ENCODE measurements at regions not wholly inside any gene's neighbourhood (a gene's known extent, or its start where the extent isn't known, plus 50 kb on each side); places are given as distances from the start of the nearest gene placed in this dataset.
A peak's percentile ranks its signal among the peaks of the same experiment; 100 is the strongest.

DNA sequence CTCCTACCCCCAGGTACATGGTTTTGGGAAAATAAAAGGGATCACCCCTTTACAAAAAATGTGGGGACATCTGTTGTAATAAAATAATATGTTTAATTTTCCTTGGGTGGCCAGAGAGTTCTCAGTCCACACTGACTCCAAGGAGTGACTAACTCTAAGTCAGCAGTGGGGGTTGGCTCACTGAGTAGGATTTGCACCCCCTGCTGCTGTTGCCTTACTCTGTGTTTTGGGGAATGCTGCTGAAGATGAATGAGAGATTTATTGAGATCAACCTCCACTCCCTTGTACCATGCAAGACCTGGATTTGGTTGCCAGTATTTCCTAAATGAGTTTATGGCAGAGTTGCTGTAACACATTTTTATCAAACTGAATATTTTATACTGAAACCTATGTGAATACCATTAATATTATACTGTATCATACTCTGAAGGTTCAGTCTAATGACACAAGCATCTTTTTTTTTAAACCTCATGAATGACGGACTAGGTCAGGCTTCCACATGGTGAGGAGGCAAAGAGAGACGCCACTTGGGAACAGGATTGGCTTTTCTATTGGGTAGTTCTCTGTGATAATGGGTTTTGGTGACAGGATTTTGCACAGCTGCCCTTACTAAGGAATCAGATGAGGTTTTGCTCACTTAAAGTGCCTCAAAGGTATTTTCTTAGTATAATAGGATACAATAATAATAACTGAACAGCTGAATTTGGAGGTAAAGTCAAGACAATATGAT lies 121.3 kb upstream of the OSMR start:
- TF ChIP-seq CTCF (conservative IDR thresholded peaks at IDR 0.05; ENCODE audit: low read depth, low read length): peak; percentile 8
- no peak for DNase-seq (ENCODE audit: low read depth)
- no peak overlapping the region for H3K4me3 ChIP-seq (ENCODE audit: low read depth, low read length)

DNA sequence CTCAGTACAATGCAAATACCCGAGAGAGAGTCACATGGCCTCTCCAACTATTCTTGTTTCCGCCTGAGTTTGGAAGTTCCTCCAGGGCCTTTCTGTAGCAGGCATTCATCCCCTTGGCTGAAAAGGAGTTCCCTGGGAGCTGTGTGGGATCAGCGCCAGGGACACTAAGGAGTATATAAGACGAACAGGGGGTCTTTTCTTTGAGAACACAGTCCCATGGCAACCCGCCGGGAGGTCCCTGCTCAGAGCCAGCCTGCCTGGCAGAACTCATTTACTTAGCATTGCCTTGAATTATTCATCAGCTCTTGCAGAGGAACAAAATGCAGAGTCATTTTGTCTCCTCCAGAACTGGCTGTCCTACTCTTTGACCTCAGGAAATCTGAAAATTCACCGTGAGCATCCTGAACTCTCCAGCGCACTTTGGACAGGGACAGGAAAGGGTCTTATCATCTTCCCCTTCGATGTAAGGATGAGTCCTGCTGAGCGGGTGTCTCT lies 120.4 kb upstream of the OSMR start:
- no peak for TF ChIP-seq CTCF (conservative IDR thresholded peaks at IDR 0.05; ENCODE audit: low read depth, low read length)
- no peak for DNase-seq (ENCODE audit: low read depth)
- no peak overlapping the region for H3K4me3 ChIP-seq (ENCODE audit: low read depth, low read length)

DNA sequence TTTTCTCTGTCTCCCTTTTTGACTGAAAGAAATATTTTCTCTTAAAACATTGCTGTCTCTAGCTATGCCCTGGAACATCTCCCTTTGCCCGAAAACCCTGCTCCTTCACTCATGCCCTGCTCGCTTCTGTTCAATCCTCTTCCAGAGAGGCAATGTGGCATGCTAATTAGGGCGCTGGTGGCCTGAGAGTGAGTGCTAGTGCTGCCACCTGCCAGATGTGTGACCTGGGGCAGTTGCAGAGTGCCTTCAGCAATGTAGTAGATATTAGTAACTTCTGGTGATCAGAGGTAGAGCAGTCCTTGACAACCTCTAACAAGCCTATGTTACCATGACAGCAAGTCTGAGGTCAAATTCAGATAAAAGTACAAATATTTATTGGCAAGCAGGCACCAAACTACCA lies 119.5 kb upstream of the OSMR start:
- no peak for TF ChIP-seq CTCF (conservative IDR thresholded peaks at IDR 0.05; ENCODE audit: low read depth, low read length)
- H3K4me3 ChIP-seq (ENCODE audit: low read depth, low read length): no peak overlapping the region
- DNase-seq (ENCODE audit: low read depth): no peak

GRCh38 chr5:38728029-38728428 lies 117.8 kb upstream of the OSMR start:
- DNase-seq (ENCODE audit: low read depth): no peak
- TF ChIP-seq CTCF (conservative IDR thresholded peaks at IDR 0.05; ENCODE audit: low read depth, low read length): no peak
- H3K4me3 ChIP-seq (ENCODE audit: low read depth, low read length): no peak overlapping the region

- no peak overlapping the region for H3K4me3 ChIP-seq (ENCODE audit: low read depth, low read length)
- no peak for DNase-seq (ENCODE audit: low read depth)
- no peak for TF ChIP-seq CTCF (conservative IDR thresholded peaks at IDR 0.05; ENCODE audit: low read depth, low read length)
These were observed 114.4 kb upstream of the OSMR start for GRCh38 chr5:38731461-38731860.

DNA sequence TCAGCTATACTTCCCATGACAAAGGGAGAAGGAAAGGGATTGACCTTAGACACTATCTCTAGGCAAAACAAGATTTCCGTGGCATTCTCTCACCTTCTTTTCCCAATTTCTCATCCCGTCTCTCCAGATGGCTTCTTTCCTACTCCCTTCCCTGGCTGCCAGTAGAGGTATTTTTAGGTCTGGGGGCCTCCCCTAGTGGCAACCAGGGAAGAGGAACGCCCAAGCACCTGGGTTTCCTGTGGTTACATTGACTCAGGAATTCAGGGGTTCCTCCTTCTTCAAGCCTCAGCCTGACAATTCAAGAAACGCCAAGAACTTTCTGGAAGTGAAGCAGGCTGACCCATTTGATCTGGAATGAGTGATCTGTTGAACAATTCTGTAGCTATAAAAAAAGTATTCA lies 111.5 kb upstream of the OSMR start:
- DNase-seq (ENCODE audit: low read depth): no peak
- H3K4me3 ChIP-seq (ENCODE audit: low read depth, low read length): no peak overlapping the region

More for the DNA sequence above, 111.5 kb upstream of the OSMR start:
- TF ChIP-seq CTCF (conservative IDR thresholded peaks at IDR 0.05; ENCODE audit: low read depth, low read length): peak; percentile 22
